H9 (cell line): ENCODE measurements at regions not wholly inside any gene's neighbourhood (a gene's known extent, or its start where the extent isn't known, plus 50 kb on each side); places are given as distances from the start of the nearest gene placed in this dataset.

Experiments used
- DNase-seq: peaks from one replicate; pipeline ENCODE4 v3.0.0-alpha.2; 2017
- H2AFZ ChIP-seq: one replicate; pipeline ENCODE4 v1.6.1; 2013; ENCODE audit warnings: mild to moderate bottlenecking, low read length, control low read depth, moderate library complexity
- H2AK5ac ChIP-seq: 2 replicates; pipeline ENCODE4 v1.6.1; 2013; ENCODE audit warnings: low read length, control low read depth, mixed read lengths; ENCODE audit not compliant: insufficient read length
- H2BK120ac ChIP-seq: one replicate; pipeline ENCODE4 v1.6.1; 2013; ENCODE audit warnings: low read depth, mild to moderate bottlenecking, low read length, control low read depth, inconsistent platforms; ENCODE audit not compliant: poor library complexity, severe bottlenecking
- H2BK12ac ChIP-seq: 2 replicates; pipeline ENCODE4 v1.6.1; 2013; ENCODE audit warnings: low read length, control low read depth, mixed read lengths, low read depth; ENCODE audit not compliant: insufficient read length
- H2BK15ac ChIP-seq: 2 replicates; pipeline ENCODE4 v1.6.1; 2013; ENCODE audit warnings: low read depth, low read length, control low read depth
- H2BK20ac ChIP-seq: one replicate; pipeline ENCODE4 v1.6.1; 2013; ENCODE audit warnings: low read depth, mild to moderate bottlenecking, low read length, control low read depth, inconsistent platforms; ENCODE audit not compliant: poor library complexity, severe bottlenecking
- H2BK5ac ChIP-seq: 2 replicates; pipeline ENCODE4 v1.6.1; 2013; ENCODE audit warnings: low read length, control low read depth, mixed read lengths; ENCODE audit not compliant: insufficient read length
- H3K14ac ChIP-seq: 2 replicates; pipeline ENCODE4 v1.6.1; 2013; ENCODE audit warnings: low read length, control low read depth; ENCODE audit not compliant: insufficient read depth
- H3K18ac ChIP-seq: 2 replicates; pipeline ENCODE4 v1.6.1; 2013; ENCODE audit warnings: low read depth, mild to moderate bottlenecking, mixed read lengths, low read length, control low read depth; ENCODE audit not compliant: insufficient read length
- H3K23ac ChIP-seq: 2 replicates; pipeline ENCODE4 v1.6.1; 2013; ENCODE audit warnings: low read length, control low read depth, mixed read lengths, low read depth; ENCODE audit not compliant: insufficient read length
- H3K23me2 ChIP-seq: 2 replicates; pipeline ENCODE4 v1.6.1; 2013; ENCODE audit warnings: low read depth, mild to moderate bottlenecking, mixed read lengths, low read length, control low read depth; ENCODE audit not compliant: insufficient read length, poor library complexity, severe bottlenecking
- H3K27ac ChIP-seq: 2 replicates; pipeline ENCODE4 v1.5.1; 2013; ENCODE audit warnings: low read length, control low read depth, mixed read lengths, low read depth; ENCODE audit not compliant: insufficient read length
- H3K27me3 ChIP-seq: 2 replicates; pipeline ENCODE4 v1.6.1; 2013; ENCODE audit warnings: low read length, control low read depth, inconsistent platforms; ENCODE audit not compliant: insufficient read depth
- H3K4ac ChIP-seq: 2 replicates; pipeline ENCODE4 v1.6.1; 2013; ENCODE audit warnings: low read depth, mild to moderate bottlenecking, control low read depth, inconsistent platforms, low read length, moderate library complexity
- H3K4me1 ChIP-seq: 2 replicates; pipeline ENCODE4 v1.6.1; 2013; ENCODE audit warnings: low read length, control low read depth, inconsistent platforms; ENCODE audit not compliant: insufficient read depth
- H3K4me2 ChIP-seq: 2 replicates; pipeline ENCODE4 v1.6.1; 2013; ENCODE audit warnings: low read length, control low read depth, mixed read lengths; ENCODE audit not compliant: insufficient read length, insufficient read depth
- H3K56ac ChIP-seq: 2 replicates; pipeline ENCODE4 v1.6.1; 2013; ENCODE audit warnings: low read depth, mild to moderate bottlenecking, mixed read lengths, low read length, control low read depth; ENCODE audit not compliant: insufficient read length
- H3K79me1 ChIP-seq: 2 replicates; pipeline ENCODE4 v1.6.1; 2013; ENCODE audit warnings: low read depth, mild to moderate bottlenecking, moderate library complexity, low read length, control low read depth, inconsistent platforms; ENCODE audit not compliant: insufficient read depth, poor library complexity, severe bottlenecking
- H3K79me2 ChIP-seq: 2 replicates; pipeline ENCODE4 v1.6.1; 2013; ENCODE audit warnings: low read length, control low read depth, inconsistent platforms; ENCODE audit not compliant: insufficient read depth
- H3K9ac ChIP-seq: 2 replicates; pipeline ENCODE4 v1.6.1; 2013; ENCODE audit warnings: low read length, control low read depth, mixed read lengths; ENCODE audit not compliant: insufficient read length; ENCODE audit errors: extremely low read depth
- H3K9me3 ChIP-seq: one replicate; pipeline ENCODE4 v1.6.1; 2013; ENCODE audit warnings: low read depth, low read length, inconsistent platforms; ENCODE audit not compliant: control insufficient read depth
- H3T11ph ChIP-seq: one replicate; pipeline ENCODE4 v1.6.1; 2013; ENCODE audit warnings: mild to moderate bottlenecking, low read length, control low read depth, inconsistent platforms
- H4K20me1 ChIP-seq: one replicate; pipeline ENCODE4 v1.6.1; 2013; ENCODE audit not compliant: control insufficient read depth, insufficient read length, insufficient read depth
- H4K5ac ChIP-seq: 2 replicates; pipeline ENCODE4 v1.6.1; 2013; ENCODE audit warnings: low read depth, mild to moderate bottlenecking, mixed read lengths, low read length, control low read depth; ENCODE audit not compliant: insufficient read length
- H4K8ac ChIP-seq: replicated peaks from 2 replicates; pipeline ENCODE4 v1.6.1; 2013; ENCODE audit warnings: low read length, control low read depth, mixed read lengths, low read depth; ENCODE audit not compliant: insufficient read length
- H4K91ac ChIP-seq: 2 replicates; pipeline ENCODE4 v1.6.1; 2013; ENCODE audit warnings: low read depth, mild to moderate bottlenecking, moderate library complexity, mixed read lengths, low read length, control low read depth; ENCODE audit not compliant: insufficient read length
- H3K27ac Mint-ChIP-seq, 3 experiments: 2 replicates in 2 of 3; 3 replicates in 1 of 3; pipeline ENCODE4 v1.8.0; 2020 to 2021; ENCODE audit warnings: mixed read lengths in 3 of 3, mild to moderate bottlenecking in 1 of 3, moderate library complexity in 1 of 3
- H3K27me3 Mint-ChIP-seq: 2 replicates; pipeline ENCODE4 v1.8.0; 2021; ENCODE audit warnings: low read depth, mild to moderate bottlenecking, moderate library complexity, mixed read lengths
- H3K36me3 Mint-ChIP-seq, 3 experiments: 2 replicates in 2 of 3; 3 replicates in 1 of 3; pipeline ENCODE4 v1.8.0; 2020 to 2021; ENCODE audit warnings: low read depth in 3 of 3, mixed read lengths in 3 of 3; ENCODE audit not compliant: insufficient read depth in 1 of 3
- H3K4me1 Mint-ChIP-seq, 2 experiments: 2 replicates each; pipeline ENCODE4 v1.8.0; 2020; ENCODE audit warnings: mixed read lengths in 2 of 2
- H3K4me3 Mint-ChIP-seq, 2 experiments: 2 replicates in 1 of 2; 3 replicates in 1 of 2; pipeline ENCODE4 v1.8.0; 2020 to 2021; ENCODE audit warnings: mild to moderate bottlenecking in 2 of 2, mixed read lengths in 2 of 2, moderate library complexity in 1 of 2
- H3K9me3 Mint-ChIP-seq, 2 experiments: 2 replicates in 1 of 2; 3 replicates in 1 of 2; pipeline ENCODE4 v1.8.0; 2020; ENCODE audit warnings: mild to moderate bottlenecking in 2 of 2, mixed read lengths in 2 of 2, moderate library complexity in 1 of 2
- CTCF ChIP-seq: fragments of 200-600 bp; sonication (generic); conservative IDR thresholded peaks from 3 replicates; pipeline ENCODE4 v1.8.0; 2021; ENCODE audit warnings: antibody characterized with exemption, mild to moderate bottlenecking
- WGBS: extraction: QIAGEN DNeasy Blood & Tissue Kit; methylation state at CpG from one replicate; pipeline ENCODE4 v1.1.7; 2013; ENCODE audit warnings: missing lambda C conversion rate, low lambda C conversion rate, mixed read lengths; ENCODE audit not compliant: insufficient read length; ENCODE audit errors: extremely low coverage; 5-methylcytosine and 5-hydroxymethylcytosine counted together

- Mint-ChIP-seq H3K27me3 (no peaks in the 10 kb centered on the region), H3K4me3 (no peak overlapping the region), H3K36me3 (no peaks in the 10 kb centered on the region), H3K4me1 (peaks cover 7 to 13% of the 10 kb centered on the region in 2 experiments; a peak in 3 of 4 replicates), H3K27ac (no peak overlapping the region), H3K9me3 (no peaks in the 10 kb centered on the region)
- Histone ChIP-seq H3K9ac (no peak overlapping the region), H3T11ph (no peak overlapping the region), H3K56ac (no peak overlapping the region), H3K14ac (no peak overlapping the region), H3K18ac (no peak overlapping the region), H3K27me3 (no peaks in the 10 kb centered on the region), H3K4me1 (no peaks in the 10 kb centered on the region), H2BK20ac (no peak overlapping the region), H2BK12ac (no peak overlapping the region), H3K4me2 (no peak overlapping the region), H3K27ac (no peak overlapping the region), H3K9me3 (no peaks in the 10 kb centered on the region), H3K23ac (no peak overlapping the region), H3K79me2 (no peaks in the 10 kb centered on the region), H4K8ac (no peak overlapping the region), H2BK120ac (no peak overlapping the region), H2BK15ac (no peak overlapping the region), H4K20me1 (no peaks in the 10 kb centered on the region), H4K5ac (no peak overlapping the region), H4K91ac (no peak overlapping the region), H3K23me2 (no peaks in the 10 kb centered on the region), H2AFZ (no peak overlapping the region), H3K4ac (no peak overlapping the region), H2AK5ac (no peak overlapping the region), H3K79me1 (no peaks in the 10 kb centered on the region), H2BK5ac (no peak overlapping the region)
- TF ChIP-seq CTCF, result no peak
- no CpG with 5 or more reads among the region's 5 CpGs for WGBS
- no peak for DNase-seq
Observed at GRCh38 chr7:17619196-17619818, 320.9 kb downstream of the AHR start.
